Stimulated activated CD4-positive, alpha-beta T cell treated with anti-CD3 and anti-CD28 coated beads, Interleukin-4, amount 100 ng/mL, for 1 hour (primary cell): ENCODE measurements at regions not wholly inside any gene's neighbourhood (a gene's known extent, or its start where the extent isn't known, plus 50 kb on each side); places are given as distances from the start of the nearest gene placed in this dataset.

Experiments
- DNase-seq: peaks from one replicate; pipeline ENCODE4 v3.0.0-alpha.2; 2020

- no peak for DNase-seq
Observed at GRCh38 chr3:117135207-117135606, 425.6 kb downstream of the TUSC7 start.

- DNase-seq = no peak
Observed at GRCh38 chr3:117136003-117136402, 426.4 kb downstream of the TUSC7 start.

GRCh38 chr3:117137065-117137464, 427.5 kb downstream of the TUSC7 start:
- DNase-seq = no peak

GRCh38 chr3:117139681-117140080, 430.1 kb downstream of the TUSC7 start:
- no peak for DNase-seq

- DNase-seq = no peak
Observed at GRCh38 chr3:117141812-117142211, 432.2 kb downstream of the TUSC7 start.

- DNase-seq = no peak
Observed at GRCh38 chr3:117144853-117145252, 435.3 kb downstream of the TUSC7 start.

- no peak for DNase-seq
Observed at GRCh38 chr3:117145677-117146076, 436.1 kb downstream of the TUSC7 start.

GRCh38 chr3:117146571-117146970, 437.0 kb downstream of the TUSC7 start:
- DNase-seq = no peak

GRCh38 chr3:117149584-117149983, 440.0 kb downstream of the TUSC7 start:
- DNase-seq = no peak

- no peak for DNase-seq
Observed at GRCh38 chr3:117150628-117151027, 441.0 kb downstream of the TUSC7 start.

- no peak for DNase-seq
Observed at GRCh38 chr3:117160176-117160575, 450.6 kb downstream of the TUSC7 start.

GRCh38 chr3:117161816-117162215, 452.2 kb downstream of the TUSC7 start:
- DNase-seq = no peak

- no peak for DNase-seq
Observed at GRCh38 chr3:117165176-117165575, 455.6 kb downstream of the TUSC7 start.

- DNase-seq = no peak
Observed at GRCh38 chr3:117165601-117166051, 456.0 kb downstream of the TUSC7 start.

GRCh38 chr3:117168896-117169295, 459.3 kb downstream of the TUSC7 start:
- DNase-seq = no peak

- DNase-seq = no peak
Observed at GRCh38 chr3:117170094-117170493, 460.5 kb downstream of the TUSC7 start.

GRCh38 chr3:117171124-117171523, 461.5 kb downstream of the TUSC7 start:
- no peak for DNase-seq

- no peak for DNase-seq
Observed at GRCh38 chr3:117172426-117172825, 462.8 kb downstream of the TUSC7 start.

- no peak for DNase-seq
Observed at GRCh38 chr3:117181222-117181621, 471.6 kb downstream of the TUSC7 start.

GRCh38 chr3:117184574-117184973, 475.0 kb downstream of the TUSC7 start:
- DNase-seq = no peak

GRCh38 chr3:117191245-117191644, 481.7 kb downstream of the TUSC7 start:
- DNase-seq = no peak

GRCh38 chr3:117192888-117193287, 483.3 kb downstream of the TUSC7 start:
- DNase-seq = no peak

- no peak for DNase-seq
Observed at GRCh38 chr3:117193390-117193789, 483.8 kb downstream of the TUSC7 start.

GRCh38 chr3:117195034-117195433, 485.5 kb downstream of the TUSC7 start:
- DNase-seq = no peak

- no peak for DNase-seq
Observed at GRCh38 chr3:117200962-117201361, 491.4 kb downstream of the TUSC7 start.
